ENCODE measurements at regions not wholly inside any gene's neighbourhood (a gene's known extent, or its start where the extent isn't known, plus 50 kb on each side); places are given as distances from the start of the nearest gene placed in this dataset.

DNA sequence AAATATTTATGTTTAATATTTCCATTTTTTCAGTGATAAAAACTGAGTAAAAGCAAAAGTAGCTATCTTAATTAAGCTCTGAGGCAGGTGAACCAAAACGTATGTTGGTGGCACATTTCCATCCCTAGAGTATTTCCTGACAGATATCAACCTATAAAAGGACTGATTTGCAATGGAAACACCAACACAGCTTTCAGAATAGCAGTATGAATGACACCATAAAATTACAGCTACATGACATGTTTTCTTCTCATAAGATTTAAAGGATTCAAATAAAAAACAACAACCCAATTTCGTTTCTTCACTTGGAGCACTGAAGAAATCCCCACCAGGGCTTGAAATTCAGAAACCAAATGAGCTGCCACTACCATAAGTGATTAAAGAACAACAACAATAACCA, 194.4 kb downstream of the RFC3 start:
- TF ChIP-seq, protein P1, sequence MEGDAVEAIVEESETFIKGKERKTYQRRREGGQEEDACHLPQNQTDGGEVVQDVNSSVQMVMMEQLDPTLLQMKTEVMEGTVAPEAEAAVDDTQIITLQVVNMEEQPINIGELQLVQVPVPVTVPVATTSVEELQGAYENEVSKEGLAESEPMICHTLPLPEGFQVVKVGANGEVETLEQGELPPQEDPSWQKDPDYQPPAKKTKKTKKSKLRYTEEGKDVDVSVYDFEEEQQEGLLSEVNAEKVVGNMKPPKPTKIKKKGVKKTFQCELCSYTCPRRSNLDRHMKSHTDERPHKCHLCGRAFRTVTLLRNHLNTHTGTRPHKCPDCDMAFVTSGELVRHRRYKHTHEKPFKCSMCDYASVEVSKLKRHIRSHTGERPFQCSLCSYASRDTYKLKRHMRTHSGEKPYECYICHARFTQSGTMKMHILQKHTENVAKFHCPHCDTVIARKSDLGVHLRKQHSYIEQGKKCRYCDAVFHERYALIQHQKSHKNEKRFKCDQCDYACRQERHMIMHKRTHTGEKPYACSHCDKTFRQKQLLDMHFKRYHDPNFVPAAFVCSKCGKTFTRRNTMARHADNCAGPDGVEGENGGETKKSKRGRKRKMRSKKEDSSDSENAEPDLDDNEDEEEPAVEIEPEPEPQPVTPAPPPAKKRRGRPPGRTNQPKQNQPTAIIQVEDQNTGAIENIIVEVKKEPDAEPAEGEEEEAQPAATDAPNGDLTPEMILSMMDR (IDR thresholded peaks at IDR 0.05) = no peak
- TF ChIP-seq POLR2A (IDR thresholded peaks at IDR 0.05) = no peak
